Astrocyte (in vitro differentiated cells and primary cell): ENCODE measurements at regions not wholly inside any gene's neighbourhood (a gene's known extent, or its start where the extent isn't known, plus 50 kb on each side); places are given as distances from the start of the nearest gene placed in this dataset.
"Not testable (repeated sequence)": the region's sequence is repeated elsewhere in the genome, so short reads cannot be mapped to it uniquely, and the experiment has no call there.

Experiments used
- DNase-seq: peaks from one replicate; pipeline ENCODE4 v3.0.0-alpha.2; 2010; ENCODE audit warnings: low read depth
- FAIRE-seq: peaks from 2 replicates; lab custom pipeline; 2011; peaks lifted over from hg19 to GRCh38; lab: Jason Lieb, UNC
- H2AFZ ChIP-seq: 2 replicates; pipeline ENCODE4 v1.6.0; 2012; ENCODE audit warnings: low read depth, low read length, inconsistent platforms
- H3K27ac ChIP-seq: 2 replicates; pipeline ENCODE4 v1.5.1; 2011; ENCODE audit warnings: low read depth, low read length, inconsistent platforms
- H3K27me3 ChIP-seq: 2 replicates; pipeline ENCODE4 v1.6.0; 2011; ENCODE audit warnings: low read length, inconsistent platforms; ENCODE audit not compliant: insufficient read depth
- H3K36me3 ChIP-seq: 2 replicates; pipeline ENCODE4 v1.5.1; 2011; ENCODE audit warnings: low read length, inconsistent platforms; ENCODE audit not compliant: insufficient read depth
- H3K4me1 ChIP-seq: 2 replicates; pipeline ENCODE4 v1.5.1; 2011; ENCODE audit warnings: low read length, inconsistent platforms; ENCODE audit not compliant: insufficient read depth
- H3K4me2 ChIP-seq: 2 replicates; pipeline ENCODE4 v1.6.0; 2012; ENCODE audit warnings: low read length, inconsistent platforms
- H3K4me3 ChIP-seq: 2 replicates; pipeline ENCODE4 v1.5.1; 2011; ENCODE audit warnings: low read depth, mild to moderate bottlenecking, low read length, inconsistent platforms; ENCODE audit not compliant: insufficient read depth
- H3K79me2 ChIP-seq: 2 replicates; pipeline ENCODE4 v1.6.0; 2012; ENCODE audit warnings: mild to moderate bottlenecking, low read length, inconsistent platforms; ENCODE audit not compliant: insufficient read depth
- H3K9ac ChIP-seq: 2 replicates; pipeline ENCODE4 v1.6.0; 2012; ENCODE audit warnings: mild to moderate bottlenecking, low read length, inconsistent platforms
- H3K9me3 ChIP-seq: 2 replicates; pipeline ENCODE4 v1.5.1; 2012; ENCODE audit warnings: low read depth, mild to moderate bottlenecking, low read length, inconsistent platforms; ENCODE audit not compliant: insufficient read depth
- H4K20me1 ChIP-seq: 2 replicates; pipeline ENCODE4 v1.6.0; 2012; ENCODE audit warnings: low read length, inconsistent platforms; ENCODE audit not compliant: insufficient read depth
- H3K27ac Mint-ChIP-seq: one replicate; pipeline ENCODE4 v1.8.0; 2021; ENCODE audit warnings: mild to moderate bottlenecking, mixed read lengths; ENCODE audit not compliant: unreplicated experiment
- H3K27me3 Mint-ChIP-seq: one replicate; pipeline ENCODE4 v1.8.0; 2021; ENCODE audit warnings: low read depth, mixed read lengths; ENCODE audit not compliant: unreplicated experiment
- H3K36me3 Mint-ChIP-seq: one replicate; pipeline ENCODE4 v1.8.0; 2021; ENCODE audit warnings: low read depth, mixed read lengths; ENCODE audit not compliant: unreplicated experiment
- H3K4me1 Mint-ChIP-seq: one replicate; pipeline ENCODE4 v1.8.0; 2021; ENCODE audit warnings: low read depth, mixed read lengths; ENCODE audit not compliant: unreplicated experiment
- H3K4me3 Mint-ChIP-seq: one replicate; pipeline ENCODE4 v1.8.0; 2021; ENCODE audit warnings: mild to moderate bottlenecking, moderate library complexity, mixed read lengths; ENCODE audit not compliant: unreplicated experiment
- H3K9me3 Mint-ChIP-seq: one replicate; pipeline ENCODE4 v1.8.0; 2021; ENCODE audit warnings: mild to moderate bottlenecking, mixed read lengths; ENCODE audit not compliant: unreplicated experiment

- not testable (repeated sequence) for H3K27me3 ChIP-seq, DNase-seq, FAIRE-seq, H3K4me3 ChIP-seq, H3K9me3 Mint-ChIP-seq, H3K36me3 Mint-ChIP-seq, H3K9ac ChIP-seq, H2AFZ ChIP-seq, H3K4me1 Mint-ChIP-seq, H3K27me3 Mint-ChIP-seq, H3K27ac ChIP-seq, H3K4me1 ChIP-seq, H3K9me3 ChIP-seq, H3K36me3 ChIP-seq, H3K4me3 Mint-ChIP-seq, H3K27ac Mint-ChIP-seq, H3K4me2 ChIP-seq, H3K79me2 ChIP-seq, H4K20me1 ChIP-seq
These were observed 102.4 kb upstream of the SPDYE9 start for GRCh38 chr7:73188287-73188686.

GRCh38 chr7:73186589-73187309 lies 100.9 kb upstream of the SPDYE9 start:
- H3K27ac ChIP-seq, H3K36me3 ChIP-seq, H3K4me1 ChIP-seq, H3K4me3 ChIP-seq, FAIRE-seq, H3K4me3 Mint-ChIP-seq, DNase-seq, H2AFZ ChIP-seq, H3K27me3 Mint-ChIP-seq, H3K4me1 Mint-ChIP-seq, H3K36me3 Mint-ChIP-seq, H3K9me3 ChIP-seq, H3K9ac ChIP-seq, H3K9me3 Mint-ChIP-seq, H4K20me1 ChIP-seq, H3K4me2 ChIP-seq, H3K79me2 ChIP-seq, H3K27me3 ChIP-seq, H3K27ac Mint-ChIP-seq: not testable (repeated sequence)

- H3K4me3 ChIP-seq, H3K36me3 ChIP-seq, H3K9ac ChIP-seq, H3K9me3 Mint-ChIP-seq, H3K4me1 Mint-ChIP-seq, DNase-seq, H4K20me1 ChIP-seq, H3K79me2 ChIP-seq, H3K4me1 ChIP-seq, H3K27me3 ChIP-seq, H3K27ac Mint-ChIP-seq, H3K4me2 ChIP-seq, H3K36me3 Mint-ChIP-seq, H2AFZ ChIP-seq, H3K9me3 ChIP-seq, H3K27me3 Mint-ChIP-seq, H3K4me3 Mint-ChIP-seq, FAIRE-seq, H3K27ac ChIP-seq: not testable (repeated sequence)
These were observed 91.0 kb upstream of the SPDYE9 start for GRCh38 chr7:73176813-73177212.

- not testable (repeated sequence) for H3K9ac ChIP-seq, H3K4me3 ChIP-seq, H3K36me3 ChIP-seq, H3K4me1 ChIP-seq, H3K4me2 ChIP-seq, H3K4me3 Mint-ChIP-seq, H3K27ac Mint-ChIP-seq, H2AFZ ChIP-seq, H3K4me1 Mint-ChIP-seq, H3K36me3 Mint-ChIP-seq, H3K9me3 ChIP-seq, H4K20me1 ChIP-seq, DNase-seq, H3K79me2 ChIP-seq, H3K9me3 Mint-ChIP-seq, H3K27me3 Mint-ChIP-seq, H3K27me3 ChIP-seq, FAIRE-seq, H3K27ac ChIP-seq
These were observed 89.5 kb upstream of the SPDYE9 start for GRCh38 chr7:73175322-73175721.

- not testable (repeated sequence) for H3K36me3 Mint-ChIP-seq, H4K20me1 ChIP-seq, H3K4me2 ChIP-seq, H3K36me3 ChIP-seq, H3K4me3 Mint-ChIP-seq, H3K4me3 ChIP-seq, H3K27ac ChIP-seq, H3K9me3 Mint-ChIP-seq, DNase-seq, FAIRE-seq, H3K27me3 ChIP-seq, H3K4me1 ChIP-seq, H2AFZ ChIP-seq, H3K9me3 ChIP-seq, H3K9ac ChIP-seq, H3K27me3 Mint-ChIP-seq, H3K79me2 ChIP-seq, H3K4me1 Mint-ChIP-seq, H3K27ac Mint-ChIP-seq
These were observed 85.1 kb upstream of the SPDYE9 start for GRCh38 chr7:73170902-73171301.

GRCh38 chr7:73170415-73170814 lies 84.6 kb upstream of the SPDYE9 start:
- H3K9ac ChIP-seq, FAIRE-seq, H3K79me2 ChIP-seq, H3K4me1 Mint-ChIP-seq, H3K27ac ChIP-seq, H3K4me2 ChIP-seq, H3K27me3 ChIP-seq, DNase-seq, H2AFZ ChIP-seq, H3K9me3 Mint-ChIP-seq, H3K4me1 ChIP-seq, H4K20me1 ChIP-seq, H3K4me3 Mint-ChIP-seq, H3K36me3 Mint-ChIP-seq, H3K36me3 ChIP-seq, H3K4me3 ChIP-seq, H3K9me3 ChIP-seq, H3K27me3 Mint-ChIP-seq, H3K27ac Mint-ChIP-seq: not testable (repeated sequence)
